Sigmoid colon (tissue), 6 donors: ENCODE measurements at regions not wholly inside any gene's neighbourhood (a gene's known extent, or its start where the extent isn't known, plus 50 kb on each side); places are given as distances from the start of the nearest gene placed in this dataset.

ENCODE experiments used
- DNase-seq: peaks from one replicate; pipeline ENCODE4 v3.0.0-alpha.2; 2019
- H3K27ac ChIP-seq, 4 donors: fragments of 200-600 bp; sonication (generic); one replicate each; pipeline ENCODE4 v1.5.1; 2016 to 2019; ENCODE audit warnings: mild to moderate bottlenecking in 1 of 4
- H3K27me3 ChIP-seq, 3 donors: fragments of 200-600 bp; sonication (generic); one replicate each; pipeline ENCODE4 v1.5.1; 2019; ENCODE audit warnings: mild to moderate bottlenecking in 1 of 3
- H3K36me3 ChIP-seq, 4 donors: fragments of 200-600 bp; sonication (generic); one replicate each; pipeline ENCODE4 v1.5.1; 2016 to 2019
- H3K4me1 ChIP-seq, 4 donors: fragments of 200-600 bp; sonication (generic); one replicate each; pipeline ENCODE4 v1.5.1; 2017 to 2019
- H3K4me3 ChIP-seq, 4 donors: fragments of 200-600 bp; sonication (generic); one replicate each; pipeline ENCODE4 v1.5.1; 2017 to 2019; ENCODE audit warnings: mild to moderate bottlenecking in 2 of 4, moderate library complexity in 1 of 4
- H3K9me3 ChIP-seq, 4 donors: fragments of 200-600 bp in 3 of 4; sonication (generic) in 3 of 4; one replicate each; pipeline versions ENCODE4 v1.5.1 to v1.6.1; 2013 to 2019
- CTCF ChIP-seq, 4 experiments: fragments of 450-650 bp in 3 of 4; fragments of 200-600 bp in 1 of 4; IDR thresholded peaks; one replicate each; pipeline ENCODE4 v1.5.1; 2016 to 2019; ENCODE audit warnings: antibody characterized with exemption in 4 of 4, mild to moderate bottlenecking in 3 of 4, moderate library complexity in 2 of 4
- EP300 ChIP-seq, 4 donors: sonication (generic); formaldehyde crosslinking; IDR thresholded peaks; one replicate each; pipeline ENCODE4 v1.6.1; 2017; ENCODE audit warnings: antibody characterized with exemption in 4 of 4
- POLR2A ChIP-seq, 2 donors: fragments of 450-650 bp; IDR thresholded peaks; one replicate each; pipeline ENCODE4 v1.6.1; 2016; ENCODE audit warnings: antibody characterized with exemption in 2 of 2, mild to moderate bottlenecking in 2 of 2, moderate library complexity in 2 of 2
- POLR2AphosphoS5 ChIP-seq, 4 donors: sonication (generic); formaldehyde crosslinking; IDR thresholded peaks; one replicate each; pipeline ENCODE4 v1.6.1; 2017; ENCODE audit warnings: antibody characterized with exemption in 4 of 4
- WGBS, 2 donors: extraction: QIAGEN DNeasy Blood & Tissue Kit; methylation state at CpG; one replicate each; pipeline ENCODE4 v1.1.7; 2013; 5-methylcytosine and 5-hydroxymethylcytosine counted together
- intact Hi-C: fragments of 100-400 bp; cut with DNase I; formaldehyde crosslinking; loops from one replicate; pipeline ENCODE4 v1.15.1; 2023
- donor health status: healthy with polysubstance abuse.
- donor health status: healthy.

- H3K36me3 ChIP-seq, result no peaks in the 10 kb centered on the region
- peaks cover 0 to 7% (median 0%) of the 10 kb centered on the region in 4 donors for H3K4me1 ChIP-seq
- intact Hi-C loops, result no loop called here
- no peaks in the 10 kb centered on the region for H3K9me3 ChIP-seq
- H3K27me3 ChIP-seq, result no peaks in the 10 kb centered on the region
- no peak overlapping the region for H3K27ac ChIP-seq
- no peak for TF ChIP-seq CTCF (IDR thresholded peaks at IDR 0.05)
- TF ChIP-seq EP300 (IDR thresholded peaks at IDR 0.05), result no peak
- TF ChIP-seq POLR2A (IDR thresholded peaks at IDR 0.05), result no peak
- no peak for TF ChIP-seq POLR2AphosphoS5 (IDR thresholded peaks at IDR 0.05)
- no peak overlapping the region for H3K4me3 ChIP-seq
- WGBS, 2 donors, result 93 to 95% methylated on average over 3 of the region's 3 CpGs
- no peak for DNase-seq
Measured at GRCh38 chr1:218715961-218716669, 371.0 kb downstream of the TGFB2 start.

- peaks cover 0 to 7% (median 0%) of the 10 kb centered on the region in 4 donors for H3K4me1 ChIP-seq
- TF ChIP-seq POLR2AphosphoS5 (IDR thresholded peaks at IDR 0.05), result no peak
- TF ChIP-seq EP300 (IDR thresholded peaks at IDR 0.05), result no peak
- no peak for TF ChIP-seq CTCF (IDR thresholded peaks at IDR 0.05)
- no peak for TF ChIP-seq POLR2A (IDR thresholded peaks at IDR 0.05)
- no peaks in the 10 kb centered on the region for H3K36me3 ChIP-seq
- no peak overlapping the region for H3K27ac ChIP-seq
- WGBS, 2 donors, result 18 to 19% methylated on average over 1 of the region's 1 CpG
- no peaks in the 10 kb centered on the region for H3K27me3 ChIP-seq
- intact Hi-C loops, result no loop called here
- H3K9me3 ChIP-seq, result no peaks in the 10 kb centered on the region
- no peak for DNase-seq
- H3K4me3 ChIP-seq, result no peak overlapping the region
Measured at GRCh38 chr1:218717575-218717974, 372.4 kb downstream of the TGFB2 start.

- Histone ChIP-seq H3K36me3 (no peaks in the 10 kb centered on the region), H3K4me1 (peaks cover 0 to 7% (median 0%) of the 10 kb centered on the region in 4 donors), H3K27ac (no peak overlapping the region), H3K4me3 (no peak overlapping the region), H3K9me3 (no peaks in the 10 kb centered on the region), H3K27me3 (no peaks in the 10 kb centered on the region)
- TF ChIP-seq CTCF (IDR thresholded peaks at IDR 0.05), result no peak
- TF ChIP-seq POLR2A (IDR thresholded peaks at IDR 0.05), result no peak
- TF ChIP-seq POLR2AphosphoS5 (IDR thresholded peaks at IDR 0.05), result no peak
- no peak for TF ChIP-seq EP300 (IDR thresholded peaks at IDR 0.05)
- intact Hi-C loops, result no loop called here
- DNase-seq, result no peak
- 75 to 84% methylated on average over 3 of the region's 3 CpGs for WGBS, 2 donors
Measured at GRCh38 chr1:218718206-218718605, 373.1 kb downstream of the TGFB2 start.

- no peak overlapping the region for H3K4me3 ChIP-seq
- no peaks in the 10 kb centered on the region for H3K27me3 ChIP-seq
- no peak for TF ChIP-seq CTCF (IDR thresholded peaks at IDR 0.05)
- TF ChIP-seq POLR2A (IDR thresholded peaks at IDR 0.05), result no peak
- TF ChIP-seq POLR2AphosphoS5 (IDR thresholded peaks at IDR 0.05), result no peak
- TF ChIP-seq EP300 (IDR thresholded peaks at IDR 0.05), result no peak
- H3K4me1 ChIP-seq, result peaks cover 0 to 7% (median 0%) of the 10 kb centered on the region in 4 donors
- no peaks in the 10 kb centered on the region for H3K36me3 ChIP-seq
- no peak overlapping the region for H3K27ac ChIP-seq
- no peaks in the 10 kb centered on the region for H3K9me3 ChIP-seq
- WGBS, 2 donors, result 66 to 83% methylated on average over 4 of the region's 4 CpGs
- intact Hi-C loops, result no loop called here
- no peak for DNase-seq
Measured at GRCh38 chr1:218718977-218719376, 373.8 kb downstream of the TGFB2 start.
